GM12878 (cell line): ENCODE measurements at regions not wholly inside any gene's neighbourhood (a gene's known extent, or its start where the extent isn't known, plus 50 kb on each side); places are given as distances from the start of the nearest gene placed in this dataset.
"Not testable (repeated sequence)": the region's sequence is repeated elsewhere in the genome, so short reads cannot be mapped to it uniquely, and the experiment has no call there.

Experiments used
- ATAC-seq: fragments of 200-7000 bp; cut with Tn5 transposase; 3 replicates; pipeline ENCODE4 v1.9.1; 2020; ENCODE audit warnings: mild to moderate bottlenecking, moderate library complexity
- BruUV-seq: library from RNA; stranded (reverse); fragments of 400-500 nt; replicated peaks from 2 replicates; lab custom pipeline; 2021; lab: Mats Ljungman, UMichigan
- CTCF ChIA-PET: fragments of 300-600 bp; sonication (Branson Sonifier 250); formaldehyde crosslinking; extraction: SDS; loops from one replicate; lab custom pipeline; 2021; ENCODE audit warnings: inconsistent platforms; lab: Yijun Ruan, JAX
- POLR2A ChIA-PET: fragments of 350-600 bp; formaldehyde crosslinking; extraction: SDS; loops from one replicate; lab custom pipeline; 2021; ENCODE audit warnings: inconsistent platforms; lab: Charles Lee
- RAD21 ChIA-PET: fragments of 300-600 bp; sonication (Branson Sonifier 250); formaldehyde crosslinking; loops from one replicate; lab custom pipeline; 2023; ENCODE audit warnings: antibody characterized with exemption; ENCODE audit not compliant: unreplicated experiment; lab: Charles Lee
- SMC1A ChIA-PET: fragments of 300-600 bp; sonication (Branson Sonifier 250); formaldehyde crosslinking; loops from one replicate; lab custom pipeline; 2023; ENCODE audit not compliant: unreplicated experiment, uncharacterized antibody; lab: Charles Lee
- DNase-seq: peaks from one replicate; pipeline ENCODE4 v3.0.0-alpha.2; 2011; ENCODE audit warnings: low read depth, low spot score
- FAIRE-seq: peaks from 3 replicates; lab custom pipeline; 2011; peaks lifted over from hg19 to GRCh38; lab: Jason Lieb, UNC
- H2AFZ ChIP-seq: 2 replicates; pipeline ENCODE4 v1.6.0; 2011; ENCODE audit warnings: low read depth, low read length, control low read depth; ENCODE audit not compliant: control insufficient read depth
- H3K27ac ChIP-seq: 2 replicates; pipeline ENCODE4 v1.5.1; 2011; ENCODE audit warnings: control low read depth; ENCODE audit not compliant: control insufficient read depth, insufficient read depth
- H3K27me3 ChIP-seq, 2 experiments: replicated peaks in 1 of 2; 2 replicates each; pipeline versions ENCODE4 v1.6.0 to v1.6.1; 2011; ENCODE audit warnings: low read length in 1 of 2; ENCODE audit not compliant: control insufficient read depth in 2 of 2, insufficient read depth in 2 of 2
- H3K36me3 ChIP-seq, 2 experiments: 2 replicates each; pipeline ENCODE4 v1.5.1; 2011; ENCODE audit warnings: low read length in 1 of 2; ENCODE audit not compliant: control insufficient read depth in 2 of 2, insufficient read depth in 2 of 2
- H3K4me1 ChIP-seq: 2 replicates; pipeline ENCODE4 v1.6.1; 2011; ENCODE audit warnings: mild to moderate bottlenecking, low read length, moderate library complexity, mixed read lengths; ENCODE audit not compliant: control insufficient read depth, insufficient read depth
- H3K4me2 ChIP-seq: 2 replicates; pipeline ENCODE4 v1.6.0; 2011; ENCODE audit warnings: control low read depth; ENCODE audit not compliant: control insufficient read depth, insufficient read depth
- H3K4me3 ChIP-seq: fragments of 200-600 bp; sonication (generic); 2 replicates; pipeline ENCODE4 v1.5.1; 2016
- H3K79me2 ChIP-seq: 2 replicates; pipeline ENCODE4 v1.6.0; 2011; ENCODE audit warnings: low read length; ENCODE audit not compliant: control insufficient read depth, insufficient read depth
- H3K9ac ChIP-seq: 2 replicates; pipeline ENCODE4 v1.8.0; 2011; ENCODE audit warnings: low read length, control low read depth, mixed read lengths; ENCODE audit not compliant: control insufficient read depth, insufficient read depth
- H3K9me3 ChIP-seq: replicated peaks from 3 replicates; pipeline ENCODE4 v1.5.1; 2011; ENCODE audit warnings: mild to moderate bottlenecking, low read length; ENCODE audit not compliant: control insufficient read depth, insufficient read depth
- H4K20me1 ChIP-seq: 2 replicates; pipeline ENCODE4 v1.6.0; 2011; ENCODE audit not compliant: control insufficient read depth, insufficient read depth
- ATF3 ChIP-seq: IDR thresholded peaks from 2 replicates; pipeline ENCODE4 v1.6.1; 2011; ENCODE audit warnings: low read depth, mild to moderate bottlenecking, low read length, moderate library complexity, borderline replicate concordance; ENCODE audit errors: extremely low read depth
- CREB1 ChIP-seq: IDR thresholded peaks from 2 replicates; pipeline ENCODE4 v1.6.1; 2012; ENCODE audit warnings: low read depth, mild to moderate bottlenecking, inconsistent platforms
- GATAD2B ChIP-seq: fragments of 450-650 bp; conservative IDR thresholded peaks from 2 replicates; pipeline ENCODE4 v1.6.1; 2017; ENCODE audit warnings: low read depth, mild to moderate bottlenecking, moderate library complexity
- HDGF ChIP-seq: fragments of 450-650 bp; IDR thresholded peaks from 2 replicates; pipeline ENCODE4 v1.6.1; 2016; ENCODE audit warnings: antibody characterized with exemption
- KAT2A ChIP-seq: conservative IDR thresholded peaks from 2 replicates; pipeline ENCODE4 v1.6.1; 2011; ENCODE audit warnings: low read depth, low read length; ENCODE audit not compliant: control insufficient read depth
- MTA3 ChIP-seq: IDR thresholded peaks from 2 replicates; pipeline ENCODE4 v1.6.1; 2012; ENCODE audit warnings: low read length, inconsistent platforms, borderline replicate concordance
- NBN ChIP-seq: fragments of 450-650 bp; IDR thresholded peaks from 2 replicates; pipeline ENCODE4 v1.6.1; 2016
- PAX5 ChIP-seq: IDR thresholded peaks from 2 replicates; pipeline ENCODE4 v1.6.1; 2011; ENCODE audit warnings: low read depth, low read length, borderline replicate concordance
- POLR2A ChIP-seq: IDR thresholded peaks from 2 replicates; pipeline ENCODE4 v1.6.1; 2011; ENCODE audit warnings: low read depth, mild to moderate bottlenecking, low read length
- SIX5 ChIP-seq: IDR thresholded peaks from 2 replicates; pipeline ENCODE4 v1.6.1; 2011; ENCODE audit warnings: mild to moderate bottlenecking, low read depth, low read length, moderate library complexity; ENCODE audit not compliant: severe bottlenecking
- SMAD5 ChIP-seq: IDR thresholded peaks from 2 replicates; pipeline ENCODE4 v1.6.1; 2016; ENCODE audit warnings: antibody characterized with exemption, low read depth
- STAT3 ChIP-seq: IDR thresholded peaks from 2 replicates; pipeline ENCODE4 v1.6.1; 2011; ENCODE audit warnings: low read depth, low read length, improper control_type of control experiment
- SUZ12 ChIP-seq: fragments of 200-600 bp; sonication (generic); IDR thresholded peaks from one replicate; pipeline ENCODE4 v1.6.1; 2018; ENCODE audit warnings: antibody characterized with exemption, mild to moderate bottlenecking; ENCODE audit not compliant: unreplicated experiment
- WRNIP1 ChIP-seq: IDR thresholded peaks from 2 replicates; pipeline ENCODE4 v1.6.1; 2011; ENCODE audit warnings: low read depth, low read length, improper control_type of control experiment, borderline replicate concordance
- WGBS: methylation state at CpG from one replicate; pipeline ENCODE4 v1.1.6; 2016; ENCODE audit warnings: low lambda C conversion rate; ENCODE audit not compliant: insufficient replicate concordance, insufficient coverage; ENCODE audit errors: missing lambda C conversion rate; 5-methylcytosine and 5-hydroxymethylcytosine counted together
- in situ Hi-C: fragments of 300-500 bp; cut with MboI; formaldehyde crosslinking; loops from 9 replicates; pipeline ENCODE4 v1.14.3; 2018; ENCODE audit warnings: mixed read lengths
- intact Hi-C: fragments of 100-400 bp; cut with micrococcal nuclease; formaldehyde crosslinking; loops from one replicate; pipeline ENCODE4 v1.14.2; 2022; ENCODE audit not compliant: unreplicated experiment
- TF ChIP-seq, protein P1 (sequence below): IDR thresholded peaks from 2 replicates; pipeline ENCODE4 v1.6.1; 2011; ENCODE audit warnings: low read depth, low read length, improper control_type of control experiment, borderline replicate concordance

GRCh38 chr13:76268307-76268706 lies 617.9 kb downstream of the KCTD12 start:
- POLR2A ChIA-PET, ATAC-seq, BruUV-seq, CTCF ChIA-PET, H4K20me1 ChIP-seq, RAD21 ChIA-PET, H3K4me2 ChIP-seq, H3K79me2 ChIP-seq, H3K9ac ChIP-seq, SMC1A ChIA-PET, H3K4me3 ChIP-seq, H3K4me1 ChIP-seq, H3K27ac ChIP-seq, intact Hi-C loops, H3K36me3 ChIP-seq, H3K9me3 ChIP-seq, FAIRE-seq, DNase-seq, in situ Hi-C loops, H3K27me3 ChIP-seq, H2AFZ ChIP-seq: not testable (repeated sequence)
- 30% methylated on average over 3 of the region's 4 CpGs for WGBS

DNA sequence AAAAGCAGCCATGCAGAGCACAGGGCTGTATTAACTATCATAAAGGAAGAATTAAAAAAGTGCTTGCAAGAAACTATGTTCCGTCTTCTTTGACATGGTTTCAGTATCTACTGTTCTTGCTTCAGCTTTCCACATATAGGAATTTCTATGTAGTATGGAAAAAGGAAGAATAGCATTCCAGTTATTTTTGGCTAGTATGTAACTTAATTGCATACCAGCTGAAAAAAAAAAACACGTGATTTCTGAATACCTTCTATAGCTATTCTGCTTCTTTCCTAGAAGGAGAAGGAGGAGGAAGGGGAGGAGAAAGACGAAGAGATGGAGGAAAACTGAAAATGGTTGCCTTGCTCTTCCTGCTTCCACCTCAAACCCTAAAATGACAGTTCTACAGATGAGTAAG lies 619.0 kb downstream of the KCTD12 start:
- Histone ChIP-seq H3K27me3 (no peaks in the 10 kb centered on the region), H4K20me1 (no peaks in the 10 kb centered on the region), H3K36me3 (no peaks in the 10 kb centered on the region), H2AFZ (no peak overlapping the region), H3K4me1 (no peaks in the 10 kb centered on the region), H3K4me3 (no peak overlapping the region), H3K27ac (no peak overlapping the region), H3K4me2 (no peak overlapping the region), H3K79me2 (no peaks in the 10 kb centered on the region), H3K9me3 (no peaks in the 10 kb centered on the region), H3K9ac (no peak overlapping the region)
- ChIA-PET RAD21 (no interaction called here), CTCF (no interaction called here), POLR2A (no interaction called here), SMC1A (no interaction called here)
- ATAC-seq (no peak), FAIRE-seq (no peak), DNase-seq (no peak)
- no TSS peak for BruUV-seq
- in situ Hi-C loops = no loop called here
- intact Hi-C loops = no loop called here
- no peak for TF ChIP-seq PAX5
- no peak for TF ChIP-seq SUZ12
- no peak for TF ChIP-seq NBN
- no peak for TF ChIP-seq STAT3
- TF ChIP-seq GATAD2B = no peak
- TF ChIP-seq SIX5 = no peak
- TF ChIP-seq WRNIP1 = no peak
- TF ChIP-seq ATF3 = no peak
- TF ChIP-seq POLR2A = no peak
- no peak for TF ChIP-seq HDGF
- TF ChIP-seq SMAD5 = no peak
- TF ChIP-seq, protein P1, sequence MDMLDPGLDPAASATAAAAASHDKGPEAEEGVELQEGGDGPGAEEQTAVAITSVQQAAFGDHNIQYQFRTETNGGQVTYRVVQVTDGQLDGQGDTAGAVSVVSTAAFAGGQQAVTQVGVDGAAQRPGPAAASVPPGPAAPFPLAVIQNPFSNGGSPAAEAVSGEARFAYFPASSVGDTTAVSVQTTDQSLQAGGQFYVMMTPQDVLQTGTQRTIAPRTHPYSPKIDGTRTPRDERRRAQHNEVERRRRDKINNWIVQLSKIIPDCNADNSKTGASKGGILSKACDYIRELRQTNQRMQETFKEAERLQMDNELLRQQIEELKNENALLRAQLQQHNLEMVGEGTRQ = no peak
- no peak for TF ChIP-seq CREB1
- TF ChIP-seq MTA3 = no peak
- TF ChIP-seq KAT2A = no peak
- 48% methylated on average over 3 of the region's 3 CpGs for WGBS
